ENCODE measurements at regions not wholly inside any gene's neighbourhood (a gene's known extent, or its start where the extent isn't known, plus 50 kb on each side); places are given as distances from the start of the nearest gene placed in this dataset.

DNA sequence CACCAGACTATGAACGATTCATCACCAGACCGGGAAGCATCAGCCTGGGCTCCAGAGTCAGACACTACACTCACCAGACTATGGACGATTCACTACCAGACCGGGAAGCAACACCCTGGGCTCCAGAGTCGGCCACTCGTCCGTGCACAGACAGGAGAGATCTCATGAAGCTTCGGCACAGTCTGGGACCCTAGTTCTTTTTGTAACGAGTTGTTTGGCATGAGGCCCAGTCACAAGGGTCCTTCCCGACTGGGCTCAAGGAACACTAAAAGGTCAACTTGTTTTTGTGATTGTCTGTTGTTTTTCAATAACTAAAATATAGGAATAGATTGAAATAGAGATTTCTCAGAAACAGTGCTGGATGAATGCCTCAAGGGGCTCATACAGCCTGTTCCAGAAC lies 1141.6 kb upstream of the MIR17HG start:
- TF ChIP-seq, protein P1, sequence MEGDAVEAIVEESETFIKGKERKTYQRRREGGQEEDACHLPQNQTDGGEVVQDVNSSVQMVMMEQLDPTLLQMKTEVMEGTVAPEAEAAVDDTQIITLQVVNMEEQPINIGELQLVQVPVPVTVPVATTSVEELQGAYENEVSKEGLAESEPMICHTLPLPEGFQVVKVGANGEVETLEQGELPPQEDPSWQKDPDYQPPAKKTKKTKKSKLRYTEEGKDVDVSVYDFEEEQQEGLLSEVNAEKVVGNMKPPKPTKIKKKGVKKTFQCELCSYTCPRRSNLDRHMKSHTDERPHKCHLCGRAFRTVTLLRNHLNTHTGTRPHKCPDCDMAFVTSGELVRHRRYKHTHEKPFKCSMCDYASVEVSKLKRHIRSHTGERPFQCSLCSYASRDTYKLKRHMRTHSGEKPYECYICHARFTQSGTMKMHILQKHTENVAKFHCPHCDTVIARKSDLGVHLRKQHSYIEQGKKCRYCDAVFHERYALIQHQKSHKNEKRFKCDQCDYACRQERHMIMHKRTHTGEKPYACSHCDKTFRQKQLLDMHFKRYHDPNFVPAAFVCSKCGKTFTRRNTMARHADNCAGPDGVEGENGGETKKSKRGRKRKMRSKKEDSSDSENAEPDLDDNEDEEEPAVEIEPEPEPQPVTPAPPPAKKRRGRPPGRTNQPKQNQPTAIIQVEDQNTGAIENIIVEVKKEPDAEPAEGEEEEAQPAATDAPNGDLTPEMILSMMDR (tag by site-specific recombination; IDR thresholded peaks at IDR 0.05): no peak
- TF ChIP-seq, protein P2, sequence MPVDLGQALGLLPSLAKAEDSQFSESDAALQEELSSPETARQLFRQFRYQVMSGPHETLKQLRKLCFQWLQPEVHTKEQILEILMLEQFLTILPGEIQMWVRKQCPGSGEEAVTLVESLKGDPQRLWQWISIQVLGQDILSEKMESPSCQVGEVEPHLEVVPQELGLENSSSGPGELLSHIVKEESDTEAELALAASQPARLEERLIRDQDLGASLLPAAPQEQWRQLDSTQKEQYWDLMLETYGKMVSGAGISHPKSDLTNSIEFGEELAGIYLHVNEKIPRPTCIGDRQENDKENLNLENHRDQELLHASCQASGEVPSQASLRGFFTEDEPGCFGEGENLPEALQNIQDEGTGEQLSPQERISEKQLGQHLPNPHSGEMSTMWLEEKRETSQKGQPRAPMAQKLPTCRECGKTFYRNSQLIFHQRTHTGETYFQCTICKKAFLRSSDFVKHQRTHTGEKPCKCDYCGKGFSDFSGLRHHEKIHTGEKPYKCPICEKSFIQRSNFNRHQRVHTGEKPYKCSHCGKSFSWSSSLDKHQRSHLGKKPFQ (tag by site-specific recombination; IDR thresholded peaks at IDR 0.05): no peak
- no peak for TF ChIP-seq ZNF223 (tag by site-specific recombination; IDR thresholded peaks at IDR 0.05)
- no peak for TF ChIP-seq ZNF132 (tag by site-specific recombination; IDR thresholded peaks at IDR 0.05; ENCODE audit: borderline replicate concordance)
- TF ChIP-seq ZSCAN16 (tag by site-specific recombination; IDR thresholded peaks at IDR 0.05): no peak
- TF ChIP-seq, protein P3, sequence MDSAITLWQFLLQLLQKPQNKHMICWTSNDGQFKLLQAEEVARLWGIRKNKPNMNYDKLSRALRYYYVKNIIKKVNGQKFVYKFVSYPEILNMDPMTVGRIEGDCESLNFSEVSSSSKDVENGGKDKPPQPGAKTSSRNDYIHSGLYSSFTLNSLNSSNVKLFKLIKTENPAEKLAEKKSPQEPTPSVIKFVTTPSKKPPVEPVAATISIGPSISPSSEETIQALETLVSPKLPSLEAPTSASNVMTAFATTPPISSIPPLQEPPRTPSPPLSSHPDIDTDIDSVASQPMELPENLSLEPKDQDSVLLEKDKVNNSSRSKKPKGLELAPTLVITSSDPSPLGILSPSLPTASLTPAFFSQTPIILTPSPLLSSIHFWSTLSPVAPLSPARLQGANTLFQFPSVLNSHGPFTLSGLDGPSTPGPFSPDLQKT (IDR thresholded peaks at IDR 0.05; ENCODE audit: borderline replicate concordance, low read depth, low read length): no peak
- TF ChIP-seq, protein P4, sequence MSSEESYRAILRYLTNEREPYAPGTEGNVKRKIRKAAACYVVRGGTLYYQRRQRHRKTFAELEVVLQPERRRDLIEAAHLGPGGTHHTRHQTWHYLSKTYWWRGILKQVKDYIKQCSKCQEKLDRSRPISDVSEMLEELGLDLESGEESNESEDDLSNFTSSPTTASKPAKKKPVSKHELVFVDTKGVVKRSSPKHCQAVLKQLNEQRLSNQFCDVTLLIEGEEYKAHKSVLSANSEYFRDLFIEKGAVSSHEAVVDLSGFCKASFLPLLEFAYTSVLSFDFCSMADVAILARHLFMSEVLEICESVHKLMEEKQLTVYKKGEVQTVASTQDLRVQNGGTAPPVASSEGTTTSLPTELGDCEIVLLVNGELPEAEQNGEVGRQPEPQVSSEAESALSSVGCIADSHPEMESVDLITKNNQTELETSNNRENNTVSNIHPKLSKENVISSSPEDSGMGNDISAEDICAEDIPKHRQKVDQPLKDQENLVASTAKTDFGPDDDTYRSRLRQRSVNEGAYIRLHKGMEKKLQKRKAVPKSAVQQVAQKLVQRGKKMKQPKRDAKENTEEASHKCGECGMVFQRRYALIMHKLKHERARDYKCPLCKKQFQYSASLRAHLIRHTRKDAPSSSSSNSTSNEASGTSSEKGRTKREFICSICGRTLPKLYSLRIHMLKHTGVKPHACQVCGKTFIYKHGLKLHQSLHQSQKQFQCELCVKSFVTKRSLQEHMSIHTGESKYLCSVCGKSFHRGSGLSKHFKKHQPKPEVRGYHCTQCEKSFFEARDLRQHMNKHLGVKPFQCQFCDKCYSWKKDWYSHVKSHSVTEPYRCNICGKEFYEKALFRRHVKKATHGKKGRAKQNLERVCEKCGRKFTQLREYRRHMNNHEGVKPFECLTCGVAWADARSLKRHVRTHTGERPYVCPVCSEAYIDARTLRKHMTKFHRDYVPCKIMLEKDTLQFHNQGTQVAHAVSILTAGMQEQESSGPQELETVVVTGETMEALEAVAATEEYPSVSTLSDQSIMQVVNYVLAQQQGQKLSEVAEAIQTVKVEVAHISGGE (tag by site-specific recombination; conservative IDR thresholded peaks at IDR 0.05; ENCODE audit: low read depth): no peak
- no peak for TF ChIP-seq ZNF23 (tag by site-specific recombination; IDR thresholded peaks at IDR 0.05; ENCODE audit: borderline replicate concordance)
- TF ChIP-seq, protein P5, sequence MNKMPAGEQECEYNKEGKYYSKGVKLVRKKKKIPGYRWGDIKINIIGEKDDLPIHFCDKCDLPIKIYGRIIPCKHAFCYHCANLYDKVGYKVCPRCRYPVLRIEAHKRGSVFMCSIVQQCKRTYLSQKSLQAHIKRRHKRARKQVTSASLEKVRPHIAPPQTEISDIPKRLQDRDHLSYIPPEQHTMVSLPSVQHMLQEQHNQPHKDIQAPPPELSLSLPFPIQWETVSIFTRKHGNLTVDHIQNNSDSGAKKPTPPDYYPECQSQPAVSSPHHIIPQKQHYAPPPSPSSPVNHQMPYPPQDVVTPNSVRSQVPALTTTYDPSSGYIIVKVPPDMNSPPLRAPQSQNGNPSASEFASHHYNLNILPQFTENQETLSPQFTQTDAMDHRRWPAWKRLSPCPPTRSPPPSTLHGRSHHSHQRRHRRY (tag by site-specific recombination; IDR thresholded peaks at IDR 0.05): no peak
- no peak for TF ChIP-seq SETDB1 (IDR thresholded peaks at IDR 0.05; ENCODE audit: insufficient read length, low read length)
- TF ChIP-seq, protein P6, sequence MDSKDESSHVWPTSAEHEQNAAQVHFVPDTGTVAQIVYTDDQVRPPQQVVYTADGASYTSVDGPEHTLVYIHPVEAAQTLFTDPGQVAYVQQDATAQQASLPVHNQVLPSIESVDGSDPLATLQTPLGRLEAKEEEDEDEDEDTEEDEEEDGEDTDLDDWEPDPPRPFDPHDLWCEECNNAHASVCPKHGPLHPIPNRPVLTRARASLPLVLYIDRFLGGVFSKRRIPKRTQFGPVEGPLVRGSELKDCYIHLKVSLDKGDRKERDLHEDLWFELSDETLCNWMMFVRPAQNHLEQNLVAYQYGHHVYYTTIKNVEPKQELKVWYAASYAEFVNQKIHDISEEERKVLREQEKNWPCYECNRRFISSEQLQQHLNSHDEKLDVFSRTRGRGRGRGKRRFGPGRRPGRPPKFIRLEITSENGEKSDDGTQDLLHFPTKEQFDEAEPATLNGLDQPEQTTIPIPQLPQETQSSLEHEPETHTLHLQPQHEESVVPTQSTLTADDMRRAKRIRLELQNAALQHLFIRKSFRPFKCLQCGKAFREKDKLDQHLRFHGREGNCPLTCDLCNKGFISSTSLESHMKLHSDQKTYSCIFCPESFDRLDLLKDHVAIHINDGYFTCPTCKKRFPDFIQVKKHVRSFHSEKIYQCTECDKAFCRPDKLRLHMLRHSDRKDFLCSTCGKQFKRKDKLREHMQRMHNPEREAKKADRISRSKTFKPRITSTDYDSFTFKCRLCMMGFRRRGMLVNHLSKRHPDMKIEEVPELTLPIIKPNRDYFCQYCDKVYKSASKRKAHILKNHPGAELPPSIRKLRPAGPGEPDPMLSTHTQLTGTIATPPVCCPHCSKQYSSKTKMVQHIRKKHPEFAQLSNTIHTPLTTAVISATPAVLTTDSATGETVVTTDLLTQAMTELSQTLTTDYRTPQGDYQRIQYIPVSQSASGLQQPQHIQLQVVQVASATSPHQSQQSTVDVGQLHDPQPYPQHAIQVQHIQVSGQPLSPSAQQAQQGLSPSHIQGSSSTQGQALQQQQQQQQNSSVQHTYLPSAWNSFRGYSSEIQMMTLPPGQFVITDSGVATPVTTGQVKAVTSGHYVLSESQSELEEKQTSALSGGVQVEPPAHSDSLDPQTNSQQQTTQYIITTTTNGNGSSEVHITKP (tag by site-specific recombination; IDR thresholded peaks at IDR 0.05): no peak
- TF ChIP-seq, protein P7, sequence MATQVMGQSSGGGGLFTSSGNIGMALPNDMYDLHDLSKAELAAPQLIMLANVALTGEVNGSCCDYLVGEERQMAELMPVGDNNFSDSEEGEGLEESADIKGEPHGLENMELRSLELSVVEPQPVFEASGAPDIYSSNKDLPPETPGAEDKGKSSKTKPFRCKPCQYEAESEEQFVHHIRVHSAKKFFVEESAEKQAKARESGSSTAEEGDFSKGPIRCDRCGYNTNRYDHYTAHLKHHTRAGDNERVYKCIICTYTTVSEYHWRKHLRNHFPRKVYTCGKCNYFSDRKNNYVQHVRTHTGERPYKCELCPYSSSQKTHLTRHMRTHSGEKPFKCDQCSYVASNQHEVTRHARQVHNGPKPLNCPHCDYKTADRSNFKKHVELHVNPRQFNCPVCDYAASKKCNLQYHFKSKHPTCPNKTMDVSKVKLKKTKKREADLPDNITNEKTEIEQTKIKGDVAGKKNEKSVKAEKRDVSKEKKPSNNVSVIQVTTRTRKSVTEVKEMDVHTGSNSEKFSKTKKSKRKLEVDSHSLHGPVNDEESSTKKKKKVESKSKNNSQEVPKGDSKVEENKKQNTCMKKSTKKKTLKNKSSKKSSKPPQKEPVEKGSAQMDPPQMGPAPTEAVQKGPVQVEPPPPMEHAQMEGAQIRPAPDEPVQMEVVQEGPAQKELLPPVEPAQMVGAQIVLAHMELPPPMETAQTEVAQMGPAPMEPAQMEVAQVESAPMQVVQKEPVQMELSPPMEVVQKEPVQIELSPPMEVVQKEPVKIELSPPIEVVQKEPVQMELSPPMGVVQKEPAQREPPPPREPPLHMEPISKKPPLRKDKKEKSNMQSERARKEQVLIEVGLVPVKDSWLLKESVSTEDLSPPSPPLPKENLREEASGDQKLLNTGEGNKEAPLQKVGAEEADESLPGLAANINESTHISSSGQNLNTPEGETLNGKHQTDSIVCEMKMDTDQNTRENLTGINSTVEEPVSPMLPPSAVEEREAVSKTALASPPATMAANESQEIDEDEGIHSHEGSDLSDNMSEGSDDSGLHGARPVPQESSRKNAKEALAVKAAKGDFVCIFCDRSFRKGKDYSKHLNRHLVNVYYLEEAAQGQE (tag by site-specific recombination; IDR thresholded peaks at IDR 0.05): no peak
- no peak for TF ChIP-seq ZNF10 (tag by site-specific recombination; IDR thresholded peaks at IDR 0.05)

Data from HEK293 (cell line).